A673 (cell line): ENCODE measurements at regions not wholly inside any gene's neighbourhood (a gene's known extent, or its start where the extent isn't known, plus 50 kb on each side); places are given as distances from the start of the nearest gene placed in this dataset.

Source experiments
- CTCF ChIP-seq: fragments of 300-800, 200-600 bp; sonication (generic); conservative IDR thresholded peaks from 2 replicates; pipeline ENCODE4 v1.5.1; 2017; ENCODE audit warnings: low read depth, mild to moderate bottlenecking, antibody characterized with exemption, low read length, moderate library complexity, mixed read lengths
- EZH2 ChIP-seq: fragments of 200-600 bp; sonication (generic); IDR thresholded peaks from 2 replicates; pipeline ENCODE4 v1.6.1; 2017; ENCODE audit warnings: borderline replicate concordance, low read depth, mild to moderate bottlenecking, mixed read lengths, antibody characterized with exemption, low read length; ENCODE audit not compliant: poor library complexity, severe bottlenecking

- TF ChIP-seq CTCF (no peak), EZH2 (no peak)
These were observed 50.0 kb upstream of the NOX3 start for GRCh38 chr6:155505608-155505989.
